Endodermal cell (in vitro differentiated cells): ENCODE measurements at regions not wholly inside any gene's neighbourhood (a gene's known extent, or its start where the extent isn't known, plus 50 kb on each side); places are given as distances from the start of the nearest gene placed in this dataset.
A peak's percentile ranks its signal among the peaks of the same experiment; 100 is the strongest.

Experiments used
- DNase-seq: peaks from one replicate; pipeline ENCODE4 v3.0.0-alpha.2; 2017
- H3K27ac ChIP-seq: 2 replicates; pipeline ENCODE4 v1.5.1; 2013; ENCODE audit warnings: mild to moderate bottlenecking, low read depth, low read length, moderate library complexity
- H3K27me3 ChIP-seq: 2 replicates; pipeline ENCODE4 v1.6.1; 2013; ENCODE audit warnings: mild to moderate bottlenecking, low read length, moderate library complexity; ENCODE audit not compliant: insufficient read depth, control insufficient read depth, poor library complexity, severe bottlenecking
- H3K36me3 ChIP-seq: 2 replicates; pipeline ENCODE4 v1.7.0; 2013; ENCODE audit warnings: mild to moderate bottlenecking, low read length, moderate library complexity; ENCODE audit not compliant: control insufficient read depth, insufficient read depth
- H3K4me1 ChIP-seq: one replicate; pipeline ENCODE4 v1.7.0; 2013; ENCODE audit warnings: low read length; ENCODE audit not compliant: control insufficient read depth, insufficient read depth
- H3K4me3 ChIP-seq: 2 replicates; pipeline ENCODE4 v1.5.1; 2013; ENCODE audit warnings: mild to moderate bottlenecking, low read length, moderate library complexity
- H3K9ac ChIP-seq: 2 replicates; pipeline ENCODE4 v1.6.1; 2013; ENCODE audit warnings: mild to moderate bottlenecking, low read length, moderate library complexity; ENCODE audit not compliant: poor library complexity, severe bottlenecking; ENCODE audit errors: extremely low read depth
- H3K9me3 ChIP-seq: 2 replicates; pipeline ENCODE4 v1.6.1; 2013; ENCODE audit warnings: mild to moderate bottlenecking, low read length, moderate library complexity; ENCODE audit not compliant: control insufficient read depth
- H3K27ac Mint-ChIP-seq: 2 replicates; pipeline ENCODE4 v1.8.0; 2020; ENCODE audit warnings: mixed read lengths
- H3K27me3 Mint-ChIP-seq: 2 replicates; pipeline ENCODE4 v1.8.0; 2021; ENCODE audit warnings: mild to moderate bottlenecking, mixed read lengths; ENCODE audit not compliant: insufficient read depth
- H3K36me3 Mint-ChIP-seq: 2 replicates; pipeline ENCODE4 v1.8.0; 2020; ENCODE audit warnings: low read depth, mixed read lengths
- H3K4me1 Mint-ChIP-seq: 2 replicates; pipeline ENCODE4 v1.8.0; 2020; ENCODE audit warnings: mixed read lengths
- H3K4me3 Mint-ChIP-seq: 2 replicates; pipeline ENCODE4 v1.8.0; 2020; ENCODE audit warnings: mild to moderate bottlenecking, moderate library complexity, mixed read lengths
- H3K9me3 Mint-ChIP-seq: 2 replicates; pipeline ENCODE4 v1.8.0; 2020; ENCODE audit warnings: mild to moderate bottlenecking, mixed read lengths
- WGBS, 2 experiments: methylation state at CpG; one replicate each; pipeline versions ENCODE4 v1.1.5 to v1.1.7; 2013; ENCODE audit warnings: missing lambda C conversion rate in 2 of 2, mixed read lengths in 1 of 2; ENCODE audit not compliant: insufficient coverage in 1 of 2, insufficient read length in 1 of 2; 5-methylcytosine and 5-hydroxymethylcytosine counted together
- TF ChIP-seq, protein P1 (sequence below): fragments of 200-600 bp; sonication (generic); conservative IDR thresholded peaks from 2 replicates; pipeline ENCODE4 v1.5.0; 2021; ENCODE audit warnings: antibody characterized with exemption, mild to moderate bottlenecking

GRCh38 chr11:27187075-27187847 is 146.6 kb downstream of the BBOX1 start:
- Mint-ChIP-seq H3K27me3 (no peaks in the 10 kb centered on the region), H3K4me3 (no peak overlapping the region), H3K27ac (peak overlapping the region; percentile 65), H3K9me3 (peaks cover 2% of the 10 kb centered on the region), H3K36me3 (peaks cover 5% of the 10 kb centered on the region), H3K4me1 (peaks cover 62% of the 10 kb centered on the region)
- peak overlapping the region; percentile 8 for H3K4me3 ChIP-seq
- no peak for DNase-seq
- no peak overlapping the region for H3K27ac ChIP-seq
- no peaks in the 10 kb centered on the region for H3K36me3 ChIP-seq
- no peaks in the 10 kb centered on the region for H3K27me3 ChIP-seq
- H3K9ac ChIP-seq = no peak overlapping the region
- WGBS, 2 experiments = 58 to 79% methylated on average over 4 of the region's 4 CpGs
- peaks cover 7% of the 10 kb centered on the region for H3K4me1 ChIP-seq
- TF ChIP-seq, protein P1, sequence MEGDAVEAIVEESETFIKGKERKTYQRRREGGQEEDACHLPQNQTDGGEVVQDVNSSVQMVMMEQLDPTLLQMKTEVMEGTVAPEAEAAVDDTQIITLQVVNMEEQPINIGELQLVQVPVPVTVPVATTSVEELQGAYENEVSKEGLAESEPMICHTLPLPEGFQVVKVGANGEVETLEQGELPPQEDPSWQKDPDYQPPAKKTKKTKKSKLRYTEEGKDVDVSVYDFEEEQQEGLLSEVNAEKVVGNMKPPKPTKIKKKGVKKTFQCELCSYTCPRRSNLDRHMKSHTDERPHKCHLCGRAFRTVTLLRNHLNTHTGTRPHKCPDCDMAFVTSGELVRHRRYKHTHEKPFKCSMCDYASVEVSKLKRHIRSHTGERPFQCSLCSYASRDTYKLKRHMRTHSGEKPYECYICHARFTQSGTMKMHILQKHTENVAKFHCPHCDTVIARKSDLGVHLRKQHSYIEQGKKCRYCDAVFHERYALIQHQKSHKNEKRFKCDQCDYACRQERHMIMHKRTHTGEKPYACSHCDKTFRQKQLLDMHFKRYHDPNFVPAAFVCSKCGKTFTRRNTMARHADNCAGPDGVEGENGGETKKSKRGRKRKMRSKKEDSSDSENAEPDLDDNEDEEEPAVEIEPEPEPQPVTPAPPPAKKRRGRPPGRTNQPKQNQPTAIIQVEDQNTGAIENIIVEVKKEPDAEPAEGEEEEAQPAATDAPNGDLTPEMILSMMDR = no peak
- peaks cover 9% of the 10 kb centered on the region for H3K9me3 ChIP-seq

- no peak for DNase-seq
- Histone ChIP-seq H3K9me3 (peaks cover 9% of the 10 kb centered on the region), H3K4me1 (peaks cover 7% of the 10 kb centered on the region), H3K9ac (no peak overlapping the region), H3K27ac (no peak overlapping the region), H3K27me3 (no peaks in the 10 kb centered on the region), H3K36me3 (no peaks in the 10 kb centered on the region), H3K4me3 (no peak overlapping the region)
- Mint-ChIP-seq H3K27me3 (no peaks in the 10 kb centered on the region), H3K4me1 (peaks cover 55% of the 10 kb centered on the region), H3K27ac (peak overlapping the region; percentile 65), H3K4me3 (no peak overlapping the region), H3K9me3 (peaks cover 2% of the 10 kb centered on the region), H3K36me3 (peaks cover 5% of the 10 kb centered on the region)
- TF ChIP-seq, protein P1 = no peak
Observed at GRCh38 chr11:27186580-27186979, 146.0 kb downstream of the BBOX1 start.

GRCh38 chr11:27184458-27185312 is 144.1 kb downstream of the BBOX1 start:
- H3K36me3 ChIP-seq = no peaks in the 10 kb centered on the region
- no peak overlapping the region for H3K27ac Mint-ChIP-seq
- H3K36me3 Mint-ChIP-seq = peaks cover 2% of the 10 kb centered on the region
- TF ChIP-seq, protein P1 = no peak
- no peak overlapping the region for H3K9ac ChIP-seq
- no peaks in the 10 kb centered on the region for H3K27me3 Mint-ChIP-seq
- DNase-seq = no peak
- WGBS, 2 experiments = 88 to 94% methylated on average over 4 to 6 of the region's 6 CpGs
- H3K4me3 ChIP-seq = no peak overlapping the region
- peaks cover 53% of the 10 kb centered on the region for H3K4me1 Mint-ChIP-seq
- H3K27ac ChIP-seq = no peak overlapping the region
- no peaks in the 10 kb centered on the region for H3K27me3 ChIP-seq
- H3K9me3 Mint-ChIP-seq = peaks cover 2% of the 10 kb centered on the region
- H3K9me3 ChIP-seq = peaks cover 9% of the 10 kb centered on the region
- no peak overlapping the region for H3K4me3 Mint-ChIP-seq
- H3K4me1 ChIP-seq = peaks cover 7% of the 10 kb centered on the region
